ENCODE measurements at regions not wholly inside any gene's neighbourhood (a gene's known extent, or its start where the extent isn't known, plus 50 kb on each side); places are given as distances from the start of the nearest gene placed in this dataset.

DNA sequence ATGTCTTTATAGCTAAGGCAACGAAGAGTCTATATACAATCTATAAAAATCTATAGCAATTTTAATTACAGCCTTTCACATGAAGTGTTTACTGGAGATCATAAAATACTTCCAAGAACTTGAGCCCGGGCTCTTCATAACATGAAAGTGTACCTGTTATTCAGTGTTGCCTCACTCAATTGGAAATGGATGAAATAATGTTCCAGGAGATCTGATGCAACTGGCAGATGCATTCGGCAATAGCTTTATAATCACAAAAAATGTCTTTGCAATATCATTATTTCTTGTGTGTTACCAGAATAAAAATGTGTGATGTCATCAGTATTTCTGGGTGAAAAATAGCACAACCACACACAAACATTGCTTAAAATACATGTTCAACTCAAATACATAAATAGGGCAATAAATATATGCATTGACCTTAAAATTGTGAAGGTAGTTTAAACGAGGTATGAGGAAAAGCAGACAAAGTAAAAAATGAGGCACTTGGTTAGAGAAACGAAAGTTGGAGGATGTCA lies 1266.8 kb upstream of the PCDH7 start:
- TF ChIP-seq, protein P1, sequence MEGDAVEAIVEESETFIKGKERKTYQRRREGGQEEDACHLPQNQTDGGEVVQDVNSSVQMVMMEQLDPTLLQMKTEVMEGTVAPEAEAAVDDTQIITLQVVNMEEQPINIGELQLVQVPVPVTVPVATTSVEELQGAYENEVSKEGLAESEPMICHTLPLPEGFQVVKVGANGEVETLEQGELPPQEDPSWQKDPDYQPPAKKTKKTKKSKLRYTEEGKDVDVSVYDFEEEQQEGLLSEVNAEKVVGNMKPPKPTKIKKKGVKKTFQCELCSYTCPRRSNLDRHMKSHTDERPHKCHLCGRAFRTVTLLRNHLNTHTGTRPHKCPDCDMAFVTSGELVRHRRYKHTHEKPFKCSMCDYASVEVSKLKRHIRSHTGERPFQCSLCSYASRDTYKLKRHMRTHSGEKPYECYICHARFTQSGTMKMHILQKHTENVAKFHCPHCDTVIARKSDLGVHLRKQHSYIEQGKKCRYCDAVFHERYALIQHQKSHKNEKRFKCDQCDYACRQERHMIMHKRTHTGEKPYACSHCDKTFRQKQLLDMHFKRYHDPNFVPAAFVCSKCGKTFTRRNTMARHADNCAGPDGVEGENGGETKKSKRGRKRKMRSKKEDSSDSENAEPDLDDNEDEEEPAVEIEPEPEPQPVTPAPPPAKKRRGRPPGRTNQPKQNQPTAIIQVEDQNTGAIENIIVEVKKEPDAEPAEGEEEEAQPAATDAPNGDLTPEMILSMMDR (IDR thresholded peaks at IDR 0.05) = no peak
- TF ChIP-seq POLR2A (IDR thresholded peaks at IDR 0.05) = no peak

Data from body of pancreas (tissue), 4 donors.